CD14-positive monocyte (primary cell): ENCODE measurements at regions not wholly inside any gene's neighbourhood (a gene's known extent, or its start where the extent isn't known, plus 50 kb on each side); places are given as distances from the start of the nearest gene placed in this dataset.

Experiments used
- DNase-seq, 3 donors: peaks; one replicate each; pipeline ENCODE4 v3.0.0-alpha.2; 2011 to 2022
- H2AFZ ChIP-seq: 2 replicates; pipeline ENCODE4 v1.6.0; 2012; ENCODE audit warnings: mild to moderate bottlenecking, low read depth, low read length, inconsistent platforms; ENCODE audit not compliant: insufficient read depth, poor library complexity, severe bottlenecking
- H3K27ac ChIP-seq, 2 donors: 1 replicate in 1 of 2; 2 replicates in 1 of 2; pipeline ENCODE4 v1.5.1; 2012 to 2013; ENCODE audit warnings: low read length in 2 of 2, control low read depth in 1 of 2, inconsistent platforms in 1 of 2, low read depth in 1 of 2, mild to moderate bottlenecking in 1 of 2
- H3K27me3 ChIP-seq, 2 donors: one replicate each; pipeline versions ENCODE4 v1.6.0 to v1.6.1; 2011 to 2013; ENCODE audit warnings: low read length in 2 of 2; ENCODE audit not compliant: control insufficient read depth in 2 of 2, insufficient read depth in 2 of 2
- H3K36me3 ChIP-seq, 2 donors: replicated peaks in 1 of 2; 1 replicate in 1 of 2; 2 replicates in 1 of 2; pipeline versions ENCODE4 v1.5.1 to v1.6.1; 2012 to 2013; ENCODE audit warnings: low read length in 2 of 2, control low read depth in 1 of 2, inconsistent platforms in 1 of 2, mild to moderate bottlenecking in 1 of 2; ENCODE audit not compliant: insufficient read depth in 2 of 2, control insufficient read depth in 1 of 2
- H3K4me1 ChIP-seq, 2 donors: 1 replicate in 1 of 2; 2 replicates in 1 of 2; pipeline versions ENCODE4 v1.5.1 to v1.6.1; 2012 to 2013; ENCODE audit warnings: low read length in 2 of 2, control low read depth in 1 of 2, inconsistent platforms in 1 of 2, mild to moderate bottlenecking in 1 of 2, moderate library complexity in 1 of 2; ENCODE audit not compliant: insufficient read depth in 2 of 2, control insufficient read depth in 1 of 2
- H3K4me2 ChIP-seq: replicated peaks from 2 replicates; pipeline ENCODE3; 2012; ENCODE audit warnings: low read length, moderate library complexity, mild to moderate bottlenecking; ENCODE audit not compliant: poor library complexity, severe bottlenecking; ENCODE audit errors: extremely low read depth
- H3K4me3 ChIP-seq, 3 experiments: fragments of 200-600 bp in 1 of 3; sonication (generic) in 1 of 3; replicated peaks in 1 of 3; 1 replicate in 2 of 3; 2 replicates in 1 of 3; pipeline ENCODE4 v1.5.1; 2011 to 2013; ENCODE audit warnings: low read length in 3 of 3, mild to moderate bottlenecking in 3 of 3, control low read depth in 2 of 3, low read depth in 2 of 3, inconsistent platforms in 1 of 3, moderate library complexity in 1 of 3
- H3K79me2 ChIP-seq: 2 replicates; pipeline ENCODE4 v1.6.0; 2012; ENCODE audit warnings: mild to moderate bottlenecking, control low read depth, inconsistent platforms, low read length, moderate library complexity; ENCODE audit not compliant: insufficient read depth
- H3K9ac ChIP-seq: 2 replicates; pipeline ENCODE4 v1.6.0; 2017; ENCODE audit warnings: low read length, mild to moderate bottlenecking; ENCODE audit not compliant: insufficient read depth, poor library complexity, severe bottlenecking
- H3K9me3 ChIP-seq, 2 donors: replicated peaks in 1 of 2; 1 replicate in 1 of 2; 2 replicates in 1 of 2; pipeline versions ENCODE4 v1.5.1 to v1.6.1; 2012 to 2013; ENCODE audit warnings: low read length in 2 of 2, control low read depth in 1 of 2; ENCODE audit not compliant: control insufficient read depth in 1 of 2, insufficient read depth in 1 of 2
- H4K20me1 ChIP-seq: 2 replicates; pipeline ENCODE4 v1.6.0; 2012; ENCODE audit warnings: mild to moderate bottlenecking, low read length, control low read depth, moderate library complexity; ENCODE audit not compliant: insufficient read depth
- H3K27ac Mint-ChIP-seq, 7 donors: one replicate each; pipeline ENCODE4 v1.8.0; 2020; ENCODE audit warnings: mild to moderate bottlenecking in 7 of 7, mixed read lengths in 7 of 7, moderate library complexity in 6 of 7, inconsistent platforms in 2 of 7
- H3K27me3 Mint-ChIP-seq, 3 donors: one replicate each; pipeline ENCODE4 v1.8.0; 2021 to 2022; ENCODE audit warnings: low read depth in 3 of 3, mild to moderate bottlenecking in 3 of 3, mixed read lengths in 3 of 3, moderate library complexity in 3 of 3, inconsistent platforms in 1 of 3
- H3K36me3 Mint-ChIP-seq, 2 donors: one replicate each; pipeline ENCODE4 v1.8.0; 2020; ENCODE audit warnings: mixed read lengths in 2 of 2, inconsistent platforms in 1 of 2, mild to moderate bottlenecking in 1 of 2
- H3K4me1 Mint-ChIP-seq: one replicate; pipeline ENCODE4 v1.8.0; 2020; ENCODE audit warnings: mild to moderate bottlenecking, mixed read lengths
- H3K4me3 Mint-ChIP-seq, 2 donors: one replicate each; pipeline ENCODE4 v1.8.0; 2020; ENCODE audit warnings: mild to moderate bottlenecking in 2 of 2, mixed read lengths in 2 of 2, moderate library complexity in 1 of 2
- H3K9me3 Mint-ChIP-seq, 7 donors: one replicate each; pipeline ENCODE4 v1.8.0; 2020 to 2022; ENCODE audit warnings: mixed read lengths in 7 of 7, mild to moderate bottlenecking in 6 of 7, moderate library complexity in 6 of 7, inconsistent platforms in 2 of 7
- WGBS: methylation state at CpG from one replicate; pipeline ENCODE4 v1.1.5; 2013; ENCODE audit warnings: missing lambda C conversion rate; ENCODE audit not compliant: insufficient coverage; 5-methylcytosine and 5-hydroxymethylcytosine counted together
- intact Hi-C, 2 donors: fragments of 100-400 bp; cut with micrococcal nuclease; formaldehyde crosslinking; loops; one replicate each; pipeline versions ENCODE4 v1.15.0 to v1.15.1; 2023
- TF ChIP-seq, protein P1 (sequence below): fragments of 200-600 bp; IDR thresholded peaks from one replicate; pipeline ENCODE4 v1.8.0; 2022; ENCODE audit warnings: antibody characterized with exemption, mild to moderate bottlenecking

DNA sequence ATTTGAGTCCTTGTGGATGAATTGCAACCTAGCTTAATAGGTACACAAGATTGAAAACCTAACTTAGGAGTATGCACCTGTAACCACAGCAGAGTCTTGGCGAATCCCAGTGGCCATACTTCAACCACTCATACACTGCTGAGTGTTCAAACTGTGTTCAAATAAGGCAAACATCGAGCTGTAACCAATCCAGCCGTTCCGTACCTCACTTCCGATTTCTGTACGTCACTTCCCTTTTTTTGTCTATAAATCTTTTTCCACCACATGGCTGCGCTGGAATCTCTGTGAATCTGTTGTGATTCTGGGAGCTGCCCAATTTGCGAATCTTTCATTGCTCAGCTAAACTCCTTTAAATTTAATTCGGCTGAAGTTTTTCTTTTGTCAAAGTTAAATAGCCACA is 190.6 kb downstream of the MAF start:
- Histone ChIP-seq H3K4me3 (no peak overlapping the region), H3K9ac (no peak overlapping the region), H4K20me1 (no peaks in the 10 kb centered on the region), H3K9me3 (peaks cover 0 to 6% of the 10 kb centered on the region in 2 donors), H3K79me2 (no peaks in the 10 kb centered on the region), H3K27me3 (no peaks in the 10 kb centered on the region), H3K36me3 (no peaks in the 10 kb centered on the region), H2AFZ (peak overlapping the region; percentile 23), H3K27ac (no peak overlapping the region), H3K4me2 (peak overlapping the region; percentile 3), H3K4me1 (peaks cover 0 to under 1% of the 10 kb centered on the region in 2 donors)
- peaks cover 8% of the 10 kb centered on the region for H3K4me1 Mint-ChIP-seq
- peaks cover 9 to 20% (median 13%) of the 10 kb centered on the region in 7 donors for H3K9me3 Mint-ChIP-seq
- DNase-seq: peak; percentile 25 to 65 (median 52)
- H3K27ac Mint-ChIP-seq: peak overlapping the region in 1 of 7 donors; percentile 44
- H3K27me3 Mint-ChIP-seq: peaks cover 4 to 13% (median 9%) of the 10 kb centered on the region in 3 donors
- no peak overlapping the region for H3K4me3 Mint-ChIP-seq
- TF ChIP-seq, protein P1, sequence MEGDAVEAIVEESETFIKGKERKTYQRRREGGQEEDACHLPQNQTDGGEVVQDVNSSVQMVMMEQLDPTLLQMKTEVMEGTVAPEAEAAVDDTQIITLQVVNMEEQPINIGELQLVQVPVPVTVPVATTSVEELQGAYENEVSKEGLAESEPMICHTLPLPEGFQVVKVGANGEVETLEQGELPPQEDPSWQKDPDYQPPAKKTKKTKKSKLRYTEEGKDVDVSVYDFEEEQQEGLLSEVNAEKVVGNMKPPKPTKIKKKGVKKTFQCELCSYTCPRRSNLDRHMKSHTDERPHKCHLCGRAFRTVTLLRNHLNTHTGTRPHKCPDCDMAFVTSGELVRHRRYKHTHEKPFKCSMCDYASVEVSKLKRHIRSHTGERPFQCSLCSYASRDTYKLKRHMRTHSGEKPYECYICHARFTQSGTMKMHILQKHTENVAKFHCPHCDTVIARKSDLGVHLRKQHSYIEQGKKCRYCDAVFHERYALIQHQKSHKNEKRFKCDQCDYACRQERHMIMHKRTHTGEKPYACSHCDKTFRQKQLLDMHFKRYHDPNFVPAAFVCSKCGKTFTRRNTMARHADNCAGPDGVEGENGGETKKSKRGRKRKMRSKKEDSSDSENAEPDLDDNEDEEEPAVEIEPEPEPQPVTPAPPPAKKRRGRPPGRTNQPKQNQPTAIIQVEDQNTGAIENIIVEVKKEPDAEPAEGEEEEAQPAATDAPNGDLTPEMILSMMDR: no peak
- intact Hi-C loops: no loop called here
- H3K36me3 Mint-ChIP-seq: no peaks in the 10 kb centered on the region
- WGBS: 50% methylated on average over 6 of the region's 9 CpGs

DNA sequence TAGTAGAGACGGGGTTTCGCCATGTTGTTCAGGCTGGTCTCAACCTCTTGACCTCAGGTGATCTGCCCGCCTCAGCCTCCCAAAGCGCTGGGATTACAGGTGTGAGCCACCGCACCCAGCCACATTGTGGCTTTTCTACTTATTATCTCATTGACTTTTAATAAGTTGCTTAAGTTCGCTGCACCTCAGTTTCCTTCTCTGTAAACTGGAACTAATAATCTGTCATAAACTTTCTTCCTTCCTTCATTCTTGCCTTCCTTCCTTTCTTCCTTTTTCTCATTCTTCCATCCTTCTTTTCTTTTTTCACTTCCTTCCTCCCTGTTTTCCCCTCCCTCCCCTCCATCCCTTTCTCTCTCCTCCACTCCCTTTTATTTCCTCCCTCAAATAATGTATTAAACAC is 192.2 kb downstream of the MAF start:
- no peaks in the 10 kb centered on the region for H3K36me3 ChIP-seq
- no peak overlapping the region for H3K4me3 ChIP-seq
- DNase-seq: no peak
- no peaks in the 10 kb centered on the region for H3K79me2 ChIP-seq
- Mint-ChIP-seq H3K27me3 (peaks cover 4 to 13% (median 8%) of the 10 kb centered on the region in 3 donors), H3K27ac (peak overlapping the region in 1 of 7 donors; percentile 12), H3K9me3 (peaks cover 9 to 20% (median 12%) of the 10 kb centered on the region in 7 donors), H3K4me1 (peaks cover 13% of the 10 kb centered on the region), H3K4me3 (no peak overlapping the region), H3K36me3 (no peaks in the 10 kb centered on the region)
- no peak overlapping the region for H3K27ac ChIP-seq
- intact Hi-C loops: no loop called here
- peaks cover 0 to 6% of the 10 kb centered on the region in 2 donors for H3K4me1 ChIP-seq
- no peaks in the 10 kb centered on the region for H3K27me3 ChIP-seq
- TF ChIP-seq, protein P1: no peak
- peaks cover 0 to 6% of the 10 kb centered on the region in 2 donors for H3K9me3 ChIP-seq
- no peaks in the 10 kb centered on the region for H4K20me1 ChIP-seq
- H3K9ac ChIP-seq: no peak overlapping the region
- H3K4me2 ChIP-seq: no peak overlapping the region
- H2AFZ ChIP-seq: no peak overlapping the region
- 100% methylated on average over 6 of the region's 6 CpGs for WGBS
